Sigmoid colon (tissue), 6 donors: ENCODE measurements at regions not wholly inside any gene's neighbourhood (a gene's known extent, or its start where the extent isn't known, plus 50 kb on each side); places are given as distances from the start of the nearest gene placed in this dataset.

Source experiments
- DNase-seq: peaks from one replicate; pipeline ENCODE4 v3.0.0-alpha.2; 2019
- H3K27ac ChIP-seq, 4 donors: fragments of 200-600 bp; sonication (generic); one replicate each; pipeline ENCODE4 v1.5.1; 2016 to 2019; ENCODE audit warnings: mild to moderate bottlenecking in 1 of 4
- H3K27me3 ChIP-seq, 3 donors: fragments of 200-600 bp; sonication (generic); one replicate each; pipeline ENCODE4 v1.5.1; 2019; ENCODE audit warnings: mild to moderate bottlenecking in 1 of 3
- H3K36me3 ChIP-seq, 4 donors: fragments of 200-600 bp; sonication (generic); one replicate each; pipeline ENCODE4 v1.5.1; 2016 to 2019
- H3K4me1 ChIP-seq, 4 donors: fragments of 200-600 bp; sonication (generic); one replicate each; pipeline ENCODE4 v1.5.1; 2017 to 2019
- H3K4me3 ChIP-seq, 4 donors: fragments of 200-600 bp; sonication (generic); one replicate each; pipeline ENCODE4 v1.5.1; 2017 to 2019; ENCODE audit warnings: mild to moderate bottlenecking in 2 of 4, moderate library complexity in 1 of 4
- H3K9me3 ChIP-seq, 4 donors: fragments of 200-600 bp in 3 of 4; sonication (generic) in 3 of 4; one replicate each; pipeline versions ENCODE4 v1.5.1 to v1.6.1; 2013 to 2019
- CTCF ChIP-seq, 4 experiments: fragments of 450-650 bp in 3 of 4; fragments of 200-600 bp in 1 of 4; IDR thresholded peaks; one replicate each; pipeline ENCODE4 v1.5.1; 2016 to 2019; ENCODE audit warnings: antibody characterized with exemption in 4 of 4, mild to moderate bottlenecking in 3 of 4, moderate library complexity in 2 of 4
- EP300 ChIP-seq, 4 donors: sonication (generic); formaldehyde crosslinking; IDR thresholded peaks; one replicate each; pipeline ENCODE4 v1.6.1; 2017; ENCODE audit warnings: antibody characterized with exemption in 4 of 4
- POLR2A ChIP-seq, 2 donors: fragments of 450-650 bp; IDR thresholded peaks; one replicate each; pipeline ENCODE4 v1.6.1; 2016; ENCODE audit warnings: antibody characterized with exemption in 2 of 2, mild to moderate bottlenecking in 2 of 2, moderate library complexity in 2 of 2
- POLR2AphosphoS5 ChIP-seq, 4 donors: sonication (generic); formaldehyde crosslinking; IDR thresholded peaks; one replicate each; pipeline ENCODE4 v1.6.1; 2017; ENCODE audit warnings: antibody characterized with exemption in 4 of 4
- WGBS, 2 donors: extraction: QIAGEN DNeasy Blood & Tissue Kit; methylation state at CpG; one replicate each; pipeline ENCODE4 v1.1.7; 2013; 5-methylcytosine and 5-hydroxymethylcytosine counted together
- intact Hi-C: fragments of 100-400 bp; cut with DNase I; formaldehyde crosslinking; loops from one replicate; pipeline ENCODE4 v1.15.1; 2023
- donor health status: healthy with polysubstance abuse.
- donor health status: healthy.

- intact Hi-C loops, result loop anchor here (5.0 kb wide), 1 partner anchor 98 kb away; no protein-coding TSS in a partner anchor
- H3K9me3 ChIP-seq, result no peaks in the 10 kb centered on the region
Observed at GRCh38 chr11:27280140-27280539, 82.9 kb downstream of the CCDC34 start.

GRCh38 chr11:27279460-27279859, 83.6 kb downstream of the CCDC34 start:
- Histone ChIP-seq H3K4me3 (no peak overlapping the region), H3K27ac (no peak overlapping the region), H3K36me3 (no peaks in the 10 kb centered on the region), H3K9me3 (no peaks in the 10 kb centered on the region), H3K4me1 (peaks cover 0 to 14% (median 0%) of the 10 kb centered on the region in 4 donors), H3K27me3 (no peaks in the 10 kb centered on the region)
- 65 to 76% methylated on average over 4 of the region's 4 CpGs for WGBS, 2 donors
- TF ChIP-seq CTCF (IDR thresholded peaks at IDR 0.05) (no peak), POLR2AphosphoS5 (IDR thresholded peaks at IDR 0.05) (no peak), EP300 (IDR thresholded peaks at IDR 0.05) (no peak)
- intact Hi-C loops, result no loop called here
- DNase-seq, result no peak

More at GRCh38 chr11:27280140-27280539, 82.9 kb downstream of the CCDC34 start:
- no peak for DNase-seq
- Histone ChIP-seq H3K27me3 (no peaks in the 10 kb centered on the region), H3K4me3 (no peak overlapping the region), H3K4me1 (peaks cover 0 to 14% (median 0%) of the 10 kb centered on the region in 4 donors), H3K27ac (no peak overlapping the region), H3K36me3 (no peaks in the 10 kb centered on the region)
- 85 to 91% methylated on average over 3 of the region's 3 CpGs for WGBS, 2 donors
- TF ChIP-seq EP300 (IDR thresholded peaks at IDR 0.05) (no peak), POLR2A (IDR thresholded peaks at IDR 0.05) (no peak), CTCF (IDR thresholded peaks at IDR 0.05) (no peak), POLR2AphosphoS5 (IDR thresholded peaks at IDR 0.05) (no peak)

- TF ChIP-seq EP300 (IDR thresholded peaks at IDR 0.05) (no peak), POLR2AphosphoS5 (IDR thresholded peaks at IDR 0.05) (no peak), POLR2A (IDR thresholded peaks at IDR 0.05) (no peak), CTCF (IDR thresholded peaks at IDR 0.05) (no peak)
- H3K4me3 ChIP-seq, result no peak overlapping the region
Observed at GRCh38 chr11:27277843-27278242, 85.2 kb downstream of the CCDC34 start.

GRCh38 chr11:27276141-27276540, 86.9 kb downstream of the CCDC34 start:
- WGBS, 2 donors, result 87 to 90% methylated on average over 1 of the region's 1 CpG
- intact Hi-C loops, result no loop called here

More at GRCh38 chr11:27277843-27278242, 85.2 kb downstream of the CCDC34 start:
- 87% methylated on average over 1 of the region's 1 CpG for WGBS, 2 donors
- Histone ChIP-seq H3K27ac (no peak overlapping the region), H3K36me3 (no peaks in the 10 kb centered on the region), H3K4me1 (peaks cover 0 to 12% (median 0%) of the 10 kb centered on the region in 4 donors), H3K27me3 (no peaks in the 10 kb centered on the region), H3K9me3 (no peaks in the 10 kb centered on the region)
- no peak for DNase-seq
- intact Hi-C loops, result no loop called here

More at GRCh38 chr11:27276141-27276540, 86.9 kb downstream of the CCDC34 start:
- Histone ChIP-seq H3K27ac (no peak overlapping the region), H3K36me3 (no peaks in the 10 kb centered on the region), H3K9me3 (peaks cover 0 to 7% (median 0%) of the 10 kb centered on the region in 4 donors), H3K4me3 (no peak overlapping the region), H3K4me1 (no peaks in the 10 kb centered on the region), H3K27me3 (no peaks in the 10 kb centered on the region)
- no peak for DNase-seq
- no peak for TF ChIP-seq POLR2AphosphoS5 (IDR thresholded peaks at IDR 0.05)
- TF ChIP-seq POLR2A (IDR thresholded peaks at IDR 0.05), result no peak
- no peak for TF ChIP-seq EP300 (IDR thresholded peaks at IDR 0.05)
- no peak for TF ChIP-seq CTCF (IDR thresholded peaks at IDR 0.05)
